OCI-LY3 (cell line): ENCODE measurements at regions not wholly inside any gene's neighbourhood (a gene's known extent, or its start where the extent isn't known, plus 50 kb on each side); places are given as distances from the start of the nearest gene placed in this dataset.

Experiments used
- H2AFZ ChIP-seq: fragments of 200-600, 300-600 bp; shearing (Covaris generic); 2 replicates; pipeline ENCODE4 v1.6.0; 2014; ENCODE audit warnings: antibody characterized with exemption, low read depth, low read length
- H3K27ac ChIP-seq: fragments of 200-600, 300-600 bp; sonication (generic); 2 replicates; pipeline ENCODE4 v1.5.1; 2014; ENCODE audit warnings: mild to moderate bottlenecking, low read length, moderate library complexity, mixed read lengths
- H3K27me3 ChIP-seq: fragments of 200-600, 300-600 bp; sonication (generic); 2 replicates; pipeline ENCODE4 v1.6.1; 2014; ENCODE audit warnings: low read depth, low read length, mixed read lengths
- H3K36me3 ChIP-seq: fragments of 200-600, 300-600 bp; sonication (generic); replicated peaks from 2 replicates; pipeline ENCODE3; 2014; ENCODE audit warnings: low read depth, low read length, mixed read lengths
- H3K4me1 ChIP-seq: fragments of 300-600, 200-600 bp; sonication (generic); 2 replicates; pipeline ENCODE4 v1.6.1; 2014; ENCODE audit warnings: low read length, mixed read lengths
- H3K4me2 ChIP-seq: fragments of 200-600, 300-600 bp; sonication (generic); 2 replicates; pipeline ENCODE4 v1.6.1; 2014; ENCODE audit warnings: low read length, mixed read lengths
- H3K4me3 ChIP-seq: fragments of 300-600, 200-600 bp; sonication (generic); 2 replicates; pipeline ENCODE4 v1.5.1; 2014; ENCODE audit warnings: antibody characterized with exemption, mild to moderate bottlenecking, low read length, moderate library complexity
- H3K79me2 ChIP-seq: fragments of 300-600, 200-600 bp; shearing (Covaris generic); 2 replicates; pipeline ENCODE4 v1.6.1; 2014; ENCODE audit warnings: mild to moderate bottlenecking, low read length, mixed read lengths
- H3K9ac ChIP-seq: fragments of 300-600, 200-600 bp; shearing (Covaris generic); 2 replicates; pipeline ENCODE4 v1.6.0; 2014; ENCODE audit warnings: mild to moderate bottlenecking, low read length, moderate library complexity
- H3K9me3 ChIP-seq: fragments of 200-600, 300-600 bp; shearing (Covaris generic); 2 replicates; pipeline ENCODE4 v1.6.1; 2014; ENCODE audit warnings: low read length, mixed read lengths; ENCODE audit not compliant: insufficient read depth
- H4K20me1 ChIP-seq: fragments of 200-600, 300-600 bp; sonication (generic); 2 replicates; pipeline ENCODE4 v1.6.1; 2016; ENCODE audit warnings: low read length, mixed read lengths; ENCODE audit not compliant: insufficient read depth
- EZH2phosphoT487 ChIP-seq: fragments of 200-600 bp; shearing (Covaris generic); IDR thresholded peaks from 2 replicates; pipeline ENCODE4 v1.6.1; 2018; ENCODE audit warnings: antibody characterized with exemption, mixed run types, low read depth
- TF ChIP-seq, protein P1 (sequence below): fragments of 200-600, 300-600 bp; sonication (generic); IDR thresholded peaks from 2 replicates; pipeline ENCODE4 v1.5.1; 2014; ENCODE audit warnings: antibody characterized with exemption, low read length, low read depth

DNA sequence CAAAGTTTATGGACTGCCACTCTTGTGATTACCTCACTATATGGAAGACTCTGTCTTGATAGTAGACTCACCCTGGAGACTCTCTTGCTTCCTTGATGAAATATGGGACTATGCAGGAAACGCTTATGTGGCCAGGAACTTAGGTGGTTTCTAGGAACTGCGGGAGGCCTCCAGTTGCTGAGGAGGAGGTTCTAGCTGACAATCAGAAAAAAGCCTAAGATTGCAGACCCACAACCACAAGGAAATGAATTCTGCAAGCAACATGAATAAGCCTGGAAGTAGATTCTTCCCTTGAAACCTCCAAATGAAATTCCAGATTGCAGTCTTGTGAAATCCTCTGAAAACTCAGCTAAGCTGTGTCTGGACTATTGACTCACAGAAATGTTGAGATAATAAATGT, 88.9 kb upstream of the COL11A1 start:
- Histone ChIP-seq H3K4me1 (no peaks in the 10 kb centered on the region), H3K79me2 (no peaks in the 10 kb centered on the region), H3K9ac (no peak overlapping the region), H3K27me3 (no peaks in the 10 kb centered on the region), H2AFZ (no peak overlapping the region), H3K36me3 (no peaks in the 10 kb centered on the region), H3K4me3 (no peak overlapping the region), H3K4me2 (no peak overlapping the region), H3K27ac (no peak overlapping the region), H3K9me3 (no peaks in the 10 kb centered on the region), H4K20me1 (no peaks in the 10 kb centered on the region)
- TF ChIP-seq, protein P1, sequence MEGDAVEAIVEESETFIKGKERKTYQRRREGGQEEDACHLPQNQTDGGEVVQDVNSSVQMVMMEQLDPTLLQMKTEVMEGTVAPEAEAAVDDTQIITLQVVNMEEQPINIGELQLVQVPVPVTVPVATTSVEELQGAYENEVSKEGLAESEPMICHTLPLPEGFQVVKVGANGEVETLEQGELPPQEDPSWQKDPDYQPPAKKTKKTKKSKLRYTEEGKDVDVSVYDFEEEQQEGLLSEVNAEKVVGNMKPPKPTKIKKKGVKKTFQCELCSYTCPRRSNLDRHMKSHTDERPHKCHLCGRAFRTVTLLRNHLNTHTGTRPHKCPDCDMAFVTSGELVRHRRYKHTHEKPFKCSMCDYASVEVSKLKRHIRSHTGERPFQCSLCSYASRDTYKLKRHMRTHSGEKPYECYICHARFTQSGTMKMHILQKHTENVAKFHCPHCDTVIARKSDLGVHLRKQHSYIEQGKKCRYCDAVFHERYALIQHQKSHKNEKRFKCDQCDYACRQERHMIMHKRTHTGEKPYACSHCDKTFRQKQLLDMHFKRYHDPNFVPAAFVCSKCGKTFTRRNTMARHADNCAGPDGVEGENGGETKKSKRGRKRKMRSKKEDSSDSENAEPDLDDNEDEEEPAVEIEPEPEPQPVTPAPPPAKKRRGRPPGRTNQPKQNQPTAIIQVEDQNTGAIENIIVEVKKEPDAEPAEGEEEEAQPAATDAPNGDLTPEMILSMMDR: no peak
- TF ChIP-seq EZH2phosphoT487: no peak

DNA sequence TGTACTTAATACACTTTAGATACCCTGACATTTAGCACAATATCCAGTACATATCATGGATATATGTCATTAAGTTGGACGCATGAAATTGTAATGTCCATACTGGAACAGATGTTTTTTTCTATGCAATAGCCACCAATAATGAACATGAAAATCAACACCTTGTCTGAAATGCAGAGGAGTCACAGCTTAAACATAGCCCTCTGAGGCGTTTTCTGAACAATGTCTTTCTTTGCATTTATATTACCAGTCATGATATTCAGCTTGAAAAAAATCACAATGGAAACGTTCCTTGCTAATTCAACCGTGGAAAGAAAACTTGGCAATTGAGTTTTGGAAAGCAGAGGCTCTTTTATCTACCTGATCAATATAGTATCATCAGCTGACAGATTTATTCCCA, 86.7 kb upstream of the COL11A1 start:
- H2AFZ ChIP-seq: no peak overlapping the region
- no peak overlapping the region for H3K27ac ChIP-seq
- no peaks in the 10 kb centered on the region for H3K36me3 ChIP-seq
- TF ChIP-seq, protein P1: no peak
- no peak overlapping the region for H3K4me3 ChIP-seq
- no peaks in the 10 kb centered on the region for H3K27me3 ChIP-seq
- H3K9ac ChIP-seq: no peak overlapping the region
- no peaks in the 10 kb centered on the region for H3K79me2 ChIP-seq
- H3K9me3 ChIP-seq: no peaks in the 10 kb centered on the region
- H4K20me1 ChIP-seq: no peaks in the 10 kb centered on the region
- H3K4me1 ChIP-seq: no peaks in the 10 kb centered on the region
- no peak overlapping the region for H3K4me2 ChIP-seq

- H3K9ac ChIP-seq: no peak overlapping the region
- no peaks in the 10 kb centered on the region for H3K9me3 ChIP-seq
- no peak overlapping the region for H3K27ac ChIP-seq
- no peaks in the 10 kb centered on the region for H3K4me1 ChIP-seq
- TF ChIP-seq EZH2phosphoT487: no peak
- TF ChIP-seq, protein P1: no peak
- no peak overlapping the region for H2AFZ ChIP-seq
- H3K27me3 ChIP-seq: no peaks in the 10 kb centered on the region
- H3K79me2 ChIP-seq: no peaks in the 10 kb centered on the region
- H3K4me3 ChIP-seq: no peak overlapping the region
- H3K36me3 ChIP-seq: no peaks in the 10 kb centered on the region
- H4K20me1 ChIP-seq: no peaks in the 10 kb centered on the region
- H3K4me2 ChIP-seq: no peak overlapping the region
Measured at GRCh38 chr1:103194060-103194459, 85.7 kb upstream of the COL11A1 start.

DNA sequence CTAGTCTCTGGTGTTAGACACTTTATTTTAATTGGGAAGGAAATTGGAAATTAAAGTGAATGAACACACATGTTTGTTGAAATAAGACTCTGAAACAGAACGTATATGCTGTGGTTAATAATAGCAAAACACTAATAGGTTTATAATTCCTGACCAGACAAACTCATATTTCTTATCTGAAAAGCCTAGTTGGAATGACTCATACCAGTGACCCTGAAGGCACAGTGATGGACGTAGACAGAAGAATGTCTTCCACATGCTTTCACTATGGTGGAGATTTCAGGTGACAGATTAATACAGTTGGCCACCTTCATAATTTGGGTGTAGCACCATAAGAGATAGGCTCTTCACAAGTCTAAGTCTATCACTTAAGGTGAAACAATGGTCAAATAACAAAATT, 83.0 kb upstream of the COL11A1 start:
- Histone ChIP-seq H2AFZ (no peak overlapping the region), H3K27ac (no peak overlapping the region)
- TF ChIP-seq EZH2phosphoT487: no peak
- TF ChIP-seq, protein P1: no peak

More for the DNA sequence above, 83.0 kb upstream of the COL11A1 start:
- Histone ChIP-seq H3K4me2 (no peak overlapping the region), H3K36me3 (no peaks in the 10 kb centered on the region), H3K4me3 (no peak overlapping the region), H3K9me3 (no peaks in the 10 kb centered on the region), H3K27me3 (no peaks in the 10 kb centered on the region), H3K79me2 (no peaks in the 10 kb centered on the region), H3K4me1 (no peaks in the 10 kb centered on the region), H4K20me1 (no peaks in the 10 kb centered on the region), H3K9ac (no peak overlapping the region)
